ENCODE measurements at regions not wholly inside any gene's neighbourhood (a gene's known extent, or its start where the extent isn't known, plus 50 kb on each side); places are given as distances from the start of the nearest gene placed in this dataset.

- Mint-ChIP-seq H3K9me3 (ENCODE audit: unreplicated experiment) (no peaks in the 10 kb centered on the region), H3K36me3 (ENCODE audit: insufficient read depth, unreplicated experiment) (no peaks in the 10 kb centered on the region), H3K4me1 (ENCODE audit: insufficient read depth, unreplicated experiment) (no peaks in the 10 kb centered on the region), H3K27me3 (ENCODE audit: insufficient read depth, unreplicated experiment) (no peaks in the 10 kb centered on the region), H3K4me3 (ENCODE audit: unreplicated experiment) (no peak overlapping the region), H3K27ac (ENCODE audit: low read depth, unreplicated experiment) (no peak overlapping the region)
- no peak for DNase-seq (ENCODE audit: unreplicated experiment)
- TF ChIP-seq, protein P1, sequence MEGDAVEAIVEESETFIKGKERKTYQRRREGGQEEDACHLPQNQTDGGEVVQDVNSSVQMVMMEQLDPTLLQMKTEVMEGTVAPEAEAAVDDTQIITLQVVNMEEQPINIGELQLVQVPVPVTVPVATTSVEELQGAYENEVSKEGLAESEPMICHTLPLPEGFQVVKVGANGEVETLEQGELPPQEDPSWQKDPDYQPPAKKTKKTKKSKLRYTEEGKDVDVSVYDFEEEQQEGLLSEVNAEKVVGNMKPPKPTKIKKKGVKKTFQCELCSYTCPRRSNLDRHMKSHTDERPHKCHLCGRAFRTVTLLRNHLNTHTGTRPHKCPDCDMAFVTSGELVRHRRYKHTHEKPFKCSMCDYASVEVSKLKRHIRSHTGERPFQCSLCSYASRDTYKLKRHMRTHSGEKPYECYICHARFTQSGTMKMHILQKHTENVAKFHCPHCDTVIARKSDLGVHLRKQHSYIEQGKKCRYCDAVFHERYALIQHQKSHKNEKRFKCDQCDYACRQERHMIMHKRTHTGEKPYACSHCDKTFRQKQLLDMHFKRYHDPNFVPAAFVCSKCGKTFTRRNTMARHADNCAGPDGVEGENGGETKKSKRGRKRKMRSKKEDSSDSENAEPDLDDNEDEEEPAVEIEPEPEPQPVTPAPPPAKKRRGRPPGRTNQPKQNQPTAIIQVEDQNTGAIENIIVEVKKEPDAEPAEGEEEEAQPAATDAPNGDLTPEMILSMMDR (IDR thresholded peaks at IDR 0.05; ENCODE audit: unreplicated experiment): no peak
- ChIA-PET POLR2A (no interaction called here), CTCF (interaction anchor here (0.6 kb wide), 1 partner anchor 1848 kb away, joined by 3 read pairs; no protein-coding TSS in a partner anchor)
- intact Hi-C loops (cut with micrococcal nuclease): loop anchor here (10.0 kb wide), 1 partner anchor 333 kb away; no protein-coding TSS in a partner anchor
- no TSS peak for BruUV-seq (replicated peaks)
These were observed 227.2 kb upstream of the ASCC3 start for GRCh38 chr6:101108286-101108685.

GRCh38 chr6:101110814-101111213, 229.7 kb upstream of the ASCC3 start:
- intact Hi-C loops (cut with micrococcal nuclease): loop anchor here (10.0 kb wide), 1 partner anchor 534 kb away; no protein-coding TSS in a partner anchor
- TF ChIP-seq, protein P1 (IDR thresholded peaks at IDR 0.05; ENCODE audit: unreplicated experiment): no peak
- Mint-ChIP-seq H3K4me3 (ENCODE audit: unreplicated experiment) (no peak overlapping the region), H3K27ac (ENCODE audit: low read depth, unreplicated experiment) (no peak overlapping the region), H3K36me3 (ENCODE audit: insufficient read depth, unreplicated experiment) (no peaks in the 10 kb centered on the region), H3K27me3 (ENCODE audit: insufficient read depth, unreplicated experiment) (no peaks in the 10 kb centered on the region), H3K4me1 (ENCODE audit: insufficient read depth, unreplicated experiment) (no peaks in the 10 kb centered on the region), H3K9me3 (ENCODE audit: unreplicated experiment) (no peaks in the 10 kb centered on the region)
- CTCF ChIA-PET: no interaction called here
- DNase-seq (ENCODE audit: unreplicated experiment): no peak
- no TSS peak for BruUV-seq (replicated peaks)
- POLR2A ChIA-PET: no interaction called here

GRCh38 chr6:101113468-101114260, 232.5 kb upstream of the ASCC3 start:
- intact Hi-C loops (cut with micrococcal nuclease): loop anchor here (1.0 to 10.0 kb wide), 3 partner anchors 281 to 1507 kb away; no protein-coding TSS in a partner anchor
- no peak for DNase-seq (ENCODE audit: unreplicated experiment)
- no peaks in the 10 kb centered on the region for H3K36me3 Mint-ChIP-seq (ENCODE audit: insufficient read depth, unreplicated experiment)

DNA sequence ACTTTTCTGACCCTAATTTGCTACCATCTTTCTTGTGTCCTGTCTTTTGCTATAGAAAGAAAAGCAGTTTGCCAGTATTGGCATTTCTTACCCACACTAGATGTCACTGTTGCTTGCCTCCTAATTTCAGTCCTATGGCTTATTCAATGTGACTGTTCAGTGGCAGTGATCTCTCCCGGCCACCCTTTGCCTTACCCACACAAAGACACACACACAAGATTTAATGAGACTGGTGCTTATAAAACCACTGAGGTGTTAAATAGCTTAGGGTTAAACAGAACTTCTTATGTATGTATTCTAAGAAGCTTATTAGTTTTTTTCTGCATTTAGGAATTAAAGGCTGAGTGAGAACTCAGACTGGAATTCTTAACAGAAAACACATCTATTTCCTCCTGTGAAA, 233.6 kb upstream of the ASCC3 start:
- ChIA-PET CTCF (interaction anchor here (0.6 to 3.6 kb wide), 20 partner anchors 11 to 1634 kb away, joined by 3 to 26 read pairs (median 3); no protein-coding TSS in a partner anchor), POLR2A (interaction anchor here (0.8 kb wide), 1 partner anchor 731 kb away, joined by 3 read pairs; no protein-coding TSS in a partner anchor)
- peak; percentile 60 for DNase-seq (ENCODE audit: unreplicated experiment)
- H3K4me3 Mint-ChIP-seq (ENCODE audit: unreplicated experiment): no peak overlapping the region
- H3K27me3 Mint-ChIP-seq (ENCODE audit: insufficient read depth, unreplicated experiment): no peaks in the 10 kb centered on the region
- no peaks in the 10 kb centered on the region for H3K9me3 Mint-ChIP-seq (ENCODE audit: unreplicated experiment)
- TF ChIP-seq, protein P1 (IDR thresholded peaks at IDR 0.05; ENCODE audit: unreplicated experiment): peak; percentile 48
- H3K36me3 Mint-ChIP-seq (ENCODE audit: insufficient read depth, unreplicated experiment): no peaks in the 10 kb centered on the region
- no TSS peak for BruUV-seq (replicated peaks)
- intact Hi-C loops (cut with micrococcal nuclease): loop anchor here (1.0 to 10.0 kb wide), 3 partner anchors 280 to 1506 kb away; no protein-coding TSS in a partner anchor
- H3K4me1 Mint-ChIP-seq (ENCODE audit: insufficient read depth, unreplicated experiment): no peaks in the 10 kb centered on the region
- H3K27ac Mint-ChIP-seq (ENCODE audit: low read depth, unreplicated experiment): no peak overlapping the region

More at GRCh38 chr6:101113468-101114260, 232.5 kb upstream of the ASCC3 start:
- Mint-ChIP-seq H3K4me3 (ENCODE audit: unreplicated experiment) (no peak overlapping the region), H3K27ac (ENCODE audit: low read depth, unreplicated experiment) (no peak overlapping the region), H3K9me3 (ENCODE audit: unreplicated experiment) (no peaks in the 10 kb centered on the region), H3K27me3 (ENCODE audit: insufficient read depth, unreplicated experiment) (no peaks in the 10 kb centered on the region), H3K4me1 (ENCODE audit: insufficient read depth, unreplicated experiment) (no peaks in the 10 kb centered on the region)
- no TSS peak for BruUV-seq (replicated peaks)
- TF ChIP-seq, protein P1 (IDR thresholded peaks at IDR 0.05; ENCODE audit: unreplicated experiment): no peak
- POLR2A ChIA-PET: no interaction called here
- CTCF ChIA-PET: interaction anchor here (0.6 to 3.6 kb wide), 21 partner anchors 9 to 1995 kb away, joined by 3 to 26 read pairs (median 3); no protein-coding TSS in a partner anchor
